NCI-H446 (cell line): ENCODE measurements at regions not wholly inside any gene's neighbourhood (a gene's known extent, or its start where the extent isn't known, plus 50 kb on each side); places are given as distances from the start of the nearest gene placed in this dataset.

Source experiments
- DNase-seq, 2 experiments: peaks; one replicate each; lab custom pipeline; 2025; lab: John Stamatoyannopoulos, UW

GRCh38 chr6:20313051-20313450, 88.6 kb upstream of the E2F3 start:
- DNase-seq: peak in 1 of 2 experiments; percentile 45

GRCh38 chr6:20313960-20314530, 87.6 kb upstream of the E2F3 start:
- DNase-seq: no peak

GRCh38 chr6:20314866-20315845, 86.5 kb upstream of the E2F3 start:
- DNase-seq: no peak

- DNase-seq: no peak
Observed at GRCh38 chr6:20317430-20317829, 84.2 kb upstream of the E2F3 start.

- DNase-seq: no peak
Observed at GRCh38 chr6:20318851-20319387, 82.8 kb upstream of the E2F3 start.

GRCh38 chr6:20319520-20320357, 81.9 kb upstream of the E2F3 start:
- no peak for DNase-seq

- no peak for DNase-seq
Observed at GRCh38 chr6:20325641-20326421, 75.8 kb upstream of the E2F3 start.

- no peak for DNase-seq
Observed at GRCh38 chr6:20326422-20326728, 75.3 kb upstream of the E2F3 start.

- DNase-seq: no peak
Observed at GRCh38 chr6:20327141-20327540, 74.5 kb upstream of the E2F3 start.

GRCh38 chr6:20328266-20328923, 73.3 kb upstream of the E2F3 start:
- DNase-seq: no peak

- DNase-seq: no peak
Observed at GRCh38 chr6:20328924-20329300, 72.8 kb upstream of the E2F3 start.

GRCh38 chr6:20331042-20331441, 70.6 kb upstream of the E2F3 start:
- DNase-seq: no peak

GRCh38 chr6:20331625-20332024, 70.1 kb upstream of the E2F3 start:
- no peak for DNase-seq

GRCh38 chr6:20332441-20333006, 69.2 kb upstream of the E2F3 start:
- DNase-seq: peak in 1 of 2 experiments; percentile 38

GRCh38 chr6:20333721-20334269, 67.9 kb upstream of the E2F3 start:
- DNase-seq: peak; percentile 70 to 81

- peak in 1 of 2 experiments; percentile 17 for DNase-seq
Observed at GRCh38 chr6:20334334-20334733, 67.3 kb upstream of the E2F3 start.

- no peak for DNase-seq
Observed at GRCh38 chr6:20334962-20335361, 66.7 kb upstream of the E2F3 start.

- DNase-seq: no peak
Observed at GRCh38 chr6:20335872-20336271, 65.8 kb upstream of the E2F3 start.

- no peak for DNase-seq
Observed at GRCh38 chr6:20338156-20338555, 63.5 kb upstream of the E2F3 start.

GRCh38 chr6:20340068-20340848, 61.4 kb upstream of the E2F3 start:
- DNase-seq: peak; percentile 92 to 98
